GM12878 (cell line): ENCODE measurements at regions not wholly inside any gene's neighbourhood (a gene's known extent, or its start where the extent isn't known, plus 50 kb on each side); places are given as distances from the start of the nearest gene placed in this dataset.
A peak's percentile ranks its signal among the peaks of the same experiment; 100 is the strongest.

Experiments used
- ATAC-seq: fragments of 200-7000 bp; cut with Tn5 transposase; 3 replicates; pipeline ENCODE4 v1.9.1; 2020; ENCODE audit warnings: mild to moderate bottlenecking, moderate library complexity
- BruUV-seq: library from RNA; stranded (reverse); fragments of 400-500 nt; replicated peaks from 2 replicates; lab custom pipeline; 2021; lab: Mats Ljungman, UMichigan
- CTCF ChIA-PET: fragments of 300-600 bp; sonication (Branson Sonifier 250); formaldehyde crosslinking; extraction: SDS; loops from one replicate; lab custom pipeline; 2021; ENCODE audit warnings: inconsistent platforms; lab: Yijun Ruan, JAX
- POLR2A ChIA-PET: fragments of 350-600 bp; formaldehyde crosslinking; extraction: SDS; loops from one replicate; lab custom pipeline; 2021; ENCODE audit warnings: inconsistent platforms; lab: Charles Lee
- RAD21 ChIA-PET: fragments of 300-600 bp; sonication (Branson Sonifier 250); formaldehyde crosslinking; loops from one replicate; lab custom pipeline; 2023; ENCODE audit warnings: antibody characterized with exemption; ENCODE audit not compliant: unreplicated experiment; lab: Charles Lee
- SMC1A ChIA-PET: fragments of 300-600 bp; sonication (Branson Sonifier 250); formaldehyde crosslinking; loops from one replicate; lab custom pipeline; 2023; ENCODE audit not compliant: unreplicated experiment, uncharacterized antibody; lab: Charles Lee
- DNase-seq: peaks from one replicate; pipeline ENCODE4 v3.0.0-alpha.2; 2011; ENCODE audit warnings: low read depth, low spot score
- FAIRE-seq: peaks from 3 replicates; lab custom pipeline; 2011; peaks lifted over from hg19 to GRCh38; lab: Jason Lieb, UNC
- H2AFZ ChIP-seq: 2 replicates; pipeline ENCODE4 v1.6.0; 2011; ENCODE audit warnings: low read depth, low read length, control low read depth; ENCODE audit not compliant: control insufficient read depth
- H3K27ac ChIP-seq: 2 replicates; pipeline ENCODE4 v1.5.1; 2011; ENCODE audit warnings: control low read depth; ENCODE audit not compliant: control insufficient read depth, insufficient read depth
- H3K27me3 ChIP-seq, 2 experiments: replicated peaks in 1 of 2; 2 replicates each; pipeline versions ENCODE4 v1.6.0 to v1.6.1; 2011; ENCODE audit warnings: low read length in 1 of 2; ENCODE audit not compliant: control insufficient read depth in 2 of 2, insufficient read depth in 2 of 2
- H3K36me3 ChIP-seq, 2 experiments: 2 replicates each; pipeline ENCODE4 v1.5.1; 2011; ENCODE audit warnings: low read length in 1 of 2; ENCODE audit not compliant: control insufficient read depth in 2 of 2, insufficient read depth in 2 of 2
- H3K4me1 ChIP-seq: 2 replicates; pipeline ENCODE4 v1.6.1; 2011; ENCODE audit warnings: mild to moderate bottlenecking, low read length, moderate library complexity, mixed read lengths; ENCODE audit not compliant: control insufficient read depth, insufficient read depth
- H3K4me2 ChIP-seq: 2 replicates; pipeline ENCODE4 v1.6.0; 2011; ENCODE audit warnings: control low read depth; ENCODE audit not compliant: control insufficient read depth, insufficient read depth
- H3K4me3 ChIP-seq: fragments of 200-600 bp; sonication (generic); 2 replicates; pipeline ENCODE4 v1.5.1; 2016
- H3K79me2 ChIP-seq: 2 replicates; pipeline ENCODE4 v1.6.0; 2011; ENCODE audit warnings: low read length; ENCODE audit not compliant: control insufficient read depth, insufficient read depth
- H3K9ac ChIP-seq: 2 replicates; pipeline ENCODE4 v1.8.0; 2011; ENCODE audit warnings: low read length, control low read depth, mixed read lengths; ENCODE audit not compliant: control insufficient read depth, insufficient read depth
- H3K9me3 ChIP-seq: replicated peaks from 3 replicates; pipeline ENCODE4 v1.5.1; 2011; ENCODE audit warnings: mild to moderate bottlenecking, low read length; ENCODE audit not compliant: control insufficient read depth, insufficient read depth
- H4K20me1 ChIP-seq: 2 replicates; pipeline ENCODE4 v1.6.0; 2011; ENCODE audit not compliant: control insufficient read depth, insufficient read depth
- SPI1 ChIP-seq: IDR thresholded peaks from 2 replicates; pipeline ENCODE4 v1.6.1; 2011; ENCODE audit warnings: low read depth, mild to moderate bottlenecking, low read length, moderate library complexity, borderline replicate concordance; ENCODE audit not compliant: insufficient read depth
- ZNF217 ChIP-seq: fragments of 450-650 bp; IDR thresholded peaks from 2 replicates; pipeline ENCODE4 v1.6.1; 2017; ENCODE audit warnings: antibody characterized with exemption, mild to moderate bottlenecking
- WGBS: methylation state at CpG from one replicate; pipeline ENCODE4 v1.1.6; 2016; ENCODE audit warnings: low lambda C conversion rate; ENCODE audit not compliant: insufficient replicate concordance, insufficient coverage; ENCODE audit errors: missing lambda C conversion rate; 5-methylcytosine and 5-hydroxymethylcytosine counted together
- in situ Hi-C: fragments of 300-500 bp; cut with MboI; formaldehyde crosslinking; loops from 9 replicates; pipeline ENCODE4 v1.14.3; 2018; ENCODE audit warnings: mixed read lengths
- intact Hi-C: fragments of 100-400 bp; cut with micrococcal nuclease; formaldehyde crosslinking; loops from one replicate; pipeline ENCODE4 v1.14.2; 2022; ENCODE audit not compliant: unreplicated experiment
- TF ChIP-seq, protein P1 (sequence below): IDR thresholded peaks from 2 replicates; pipeline ENCODE4 v1.6.1; 2011; ENCODE audit warnings: borderline replicate concordance, low read depth, mild to moderate bottlenecking, moderate library complexity, low read length; ENCODE audit not compliant: insufficient read depth, poor library complexity, severe bottlenecking

DNA sequence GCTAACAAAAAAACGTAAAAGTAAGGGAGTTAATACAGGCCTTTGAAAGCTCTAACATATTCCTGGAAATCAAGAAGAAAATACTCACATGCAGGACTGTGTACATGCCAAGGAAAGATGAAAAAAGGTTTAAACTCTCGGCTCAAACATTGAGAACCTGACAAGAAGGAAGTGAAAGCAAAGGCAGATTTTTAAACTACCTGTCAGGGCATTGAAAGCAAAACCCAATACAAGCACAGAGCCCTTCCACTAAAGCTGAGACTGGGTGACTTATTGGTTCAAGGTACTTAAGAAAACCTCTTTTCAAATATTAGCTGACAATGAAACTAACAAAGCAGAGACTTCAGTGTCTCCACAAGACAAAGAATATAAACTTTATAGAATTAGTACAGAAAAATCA lies 313.0 kb upstream of the GRID2 start:
- no peak overlapping the region for H3K4me2 ChIP-seq
- CTCF ChIA-PET: interaction anchor here (0.6 to 1.1 kb wide), 3 partner anchors 9 to 195 kb away, joined by 3 read pairs; no protein-coding TSS in a partner anchor
- no peaks in the 10 kb centered on the region for H3K4me1 ChIP-seq
- intact Hi-C loops (no loop called here), in situ Hi-C loops (no loop called here)
- H3K79me2 ChIP-seq: no peaks in the 10 kb centered on the region
- no peaks in the 10 kb centered on the region for H3K27me3 ChIP-seq
- SMC1A ChIA-PET: no interaction called here
- ATAC-seq (peak; percentile 88), DNase-seq (no peak), FAIRE-seq (peak; percentile 59)
- TF ChIP-seq SPI1: peak; percentile 60; the same call in 1 of the 2 replicates
- TF ChIP-seq, protein P1, sequence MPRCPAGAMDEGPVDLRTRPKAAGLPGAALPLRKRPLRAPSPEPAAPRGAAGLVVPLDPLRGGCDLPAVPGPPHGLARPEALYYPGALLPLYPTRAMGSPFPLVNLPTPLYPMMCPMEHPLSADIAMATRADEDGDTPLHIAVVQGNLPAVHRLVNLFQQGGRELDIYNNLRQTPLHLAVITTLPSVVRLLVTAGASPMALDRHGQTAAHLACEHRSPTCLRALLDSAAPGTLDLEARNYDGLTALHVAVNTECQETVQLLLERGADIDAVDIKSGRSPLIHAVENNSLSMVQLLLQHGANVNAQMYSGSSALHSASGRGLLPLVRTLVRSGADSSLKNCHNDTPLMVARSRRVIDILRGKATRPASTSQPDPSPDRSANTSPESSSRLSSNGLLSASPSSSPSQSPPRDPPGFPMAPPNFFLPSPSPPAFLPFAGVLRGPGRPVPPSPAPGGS: no peak
- H3K9me3 ChIP-seq: no peaks in the 10 kb centered on the region
- no TSS peak for BruUV-seq
- POLR2A ChIA-PET: no interaction called here
- no peaks in the 10 kb centered on the region for H3K36me3 ChIP-seq
- H3K9ac ChIP-seq: no peak overlapping the region
- 9% methylated on average over 2 of the region's 2 CpGs for WGBS
- H4K20me1 ChIP-seq: no peaks in the 10 kb centered on the region
- RAD21 ChIA-PET: no interaction called here
- H3K4me3 ChIP-seq: no peak overlapping the region
- H2AFZ ChIP-seq: no peak overlapping the region
- no peak overlapping the region for H3K27ac ChIP-seq

DNA sequence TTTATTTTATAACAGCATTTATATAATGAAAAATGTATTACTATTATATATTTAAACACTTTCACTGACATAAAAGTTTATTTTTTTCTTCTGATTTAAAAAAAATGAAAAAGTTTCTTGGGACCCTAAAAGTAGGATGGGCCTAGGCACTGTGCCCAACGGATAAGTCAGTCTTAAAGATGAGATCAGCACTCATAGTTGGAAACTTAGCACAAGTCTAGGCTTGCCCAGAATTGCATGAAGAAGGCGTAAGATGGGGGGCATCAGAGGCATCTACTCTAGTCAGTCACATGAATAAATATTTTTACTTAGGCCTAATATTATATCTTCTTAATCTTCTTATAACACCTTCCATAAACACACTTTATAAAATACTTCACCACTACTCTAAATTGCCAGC lies 306.7 kb upstream of the GRID2 start:
- Histone ChIP-seq H3K27me3 (no peaks in the 10 kb centered on the region), H3K4me3 (no peak overlapping the region), H3K4me1 (no peaks in the 10 kb centered on the region), H3K27ac (no peak overlapping the region)
- RAD21 ChIA-PET: no interaction called here
- no peak for FAIRE-seq
- TF ChIP-seq ZNF217: no peak
- TF ChIP-seq, all 136 proteins: peak for 0
- Histone ChIP-seq H3K79me2 (no peaks in the 10 kb centered on the region), H3K36me3 (no peaks in the 10 kb centered on the region), H3K4me2 (no peak overlapping the region), H3K9ac (no peak overlapping the region), H2AFZ (no peak overlapping the region), H4K20me1 (no peaks in the 10 kb centered on the region), H3K9me3 (no peaks in the 10 kb centered on the region)
- WGBS: 21% methylated on average over 2 of the region's 2 CpGs
- intact Hi-C loops (no loop called here), in situ Hi-C loops (no loop called here)
- POLR2A ChIA-PET: no interaction called here
- no peak for ATAC-seq
- no peak for DNase-seq
- SMC1A ChIA-PET: no interaction called here
- no TSS peak for BruUV-seq
- CTCF ChIA-PET: no interaction called here
